ENCODE measurements at regions not wholly inside any gene's neighbourhood (a gene's known extent, or its start where the extent isn't known, plus 50 kb on each side); places are given as distances from the start of the nearest gene placed in this dataset.
A peak's percentile ranks its signal among the peaks of the same experiment; 100 is the strongest.

DNA sequence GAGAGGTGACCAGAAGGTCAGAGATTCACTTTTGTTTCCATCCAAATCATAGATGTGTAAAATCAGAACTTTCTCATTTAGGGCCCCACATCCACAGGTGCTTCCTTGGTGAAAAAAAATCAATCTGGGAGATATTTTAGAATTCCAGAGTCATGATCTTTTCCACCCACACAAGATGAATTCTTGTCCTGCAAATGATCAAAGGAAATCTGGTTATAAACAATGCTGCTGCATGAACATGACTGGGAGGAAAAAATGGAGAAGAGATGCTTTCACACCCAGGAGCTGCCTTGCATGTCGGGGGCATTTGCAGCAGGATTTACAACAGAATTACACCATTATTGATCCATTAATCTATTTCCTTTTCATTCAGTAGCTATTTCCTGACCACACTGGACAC is 106.5 kb upstream of the TMEM72 start:
- TF ChIP-seq, protein P1, sequence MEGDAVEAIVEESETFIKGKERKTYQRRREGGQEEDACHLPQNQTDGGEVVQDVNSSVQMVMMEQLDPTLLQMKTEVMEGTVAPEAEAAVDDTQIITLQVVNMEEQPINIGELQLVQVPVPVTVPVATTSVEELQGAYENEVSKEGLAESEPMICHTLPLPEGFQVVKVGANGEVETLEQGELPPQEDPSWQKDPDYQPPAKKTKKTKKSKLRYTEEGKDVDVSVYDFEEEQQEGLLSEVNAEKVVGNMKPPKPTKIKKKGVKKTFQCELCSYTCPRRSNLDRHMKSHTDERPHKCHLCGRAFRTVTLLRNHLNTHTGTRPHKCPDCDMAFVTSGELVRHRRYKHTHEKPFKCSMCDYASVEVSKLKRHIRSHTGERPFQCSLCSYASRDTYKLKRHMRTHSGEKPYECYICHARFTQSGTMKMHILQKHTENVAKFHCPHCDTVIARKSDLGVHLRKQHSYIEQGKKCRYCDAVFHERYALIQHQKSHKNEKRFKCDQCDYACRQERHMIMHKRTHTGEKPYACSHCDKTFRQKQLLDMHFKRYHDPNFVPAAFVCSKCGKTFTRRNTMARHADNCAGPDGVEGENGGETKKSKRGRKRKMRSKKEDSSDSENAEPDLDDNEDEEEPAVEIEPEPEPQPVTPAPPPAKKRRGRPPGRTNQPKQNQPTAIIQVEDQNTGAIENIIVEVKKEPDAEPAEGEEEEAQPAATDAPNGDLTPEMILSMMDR (IDR thresholded peaks at IDR 0.05; ENCODE audit: extremely low read depth, low read depth, low read length): no peak
- no peak overlapping the region for H2AFZ ChIP-seq (ENCODE audit: low read length)
- DNase-seq (ENCODE audit: insufficient read length, low spot score, missing footprints): no peak
- H3K9me3 ChIP-seq (ENCODE audit: low read depth, low read length): no peaks in the 10 kb centered on the region
- H3K4me3 ChIP-seq (ENCODE audit: insufficient read depth, low read length): no peak overlapping the region
- H4K20me1 ChIP-seq (ENCODE audit: insufficient read depth, low read length): no peaks in the 10 kb centered on the region
- peaks cover 21% of the 10 kb centered on the region for H3K4me1 ChIP-seq (ENCODE audit: insufficient read depth, low read length)
- H3K27me3 ChIP-seq (ENCODE audit: insufficient read depth, low read length): no peaks in the 10 kb centered on the region
- H3K36me3 ChIP-seq (ENCODE audit: insufficient read depth, low read length): no peaks in the 10 kb centered on the region
- H3K27ac ChIP-seq (ENCODE audit: low read depth, low read length): no peak overlapping the region
- no peaks in the 10 kb centered on the region for H3K79me2 ChIP-seq (ENCODE audit: insufficient read depth, low read length)
- H3K4me2 ChIP-seq (ENCODE audit: insufficient read depth, low read length): no peak overlapping the region

DNA sequence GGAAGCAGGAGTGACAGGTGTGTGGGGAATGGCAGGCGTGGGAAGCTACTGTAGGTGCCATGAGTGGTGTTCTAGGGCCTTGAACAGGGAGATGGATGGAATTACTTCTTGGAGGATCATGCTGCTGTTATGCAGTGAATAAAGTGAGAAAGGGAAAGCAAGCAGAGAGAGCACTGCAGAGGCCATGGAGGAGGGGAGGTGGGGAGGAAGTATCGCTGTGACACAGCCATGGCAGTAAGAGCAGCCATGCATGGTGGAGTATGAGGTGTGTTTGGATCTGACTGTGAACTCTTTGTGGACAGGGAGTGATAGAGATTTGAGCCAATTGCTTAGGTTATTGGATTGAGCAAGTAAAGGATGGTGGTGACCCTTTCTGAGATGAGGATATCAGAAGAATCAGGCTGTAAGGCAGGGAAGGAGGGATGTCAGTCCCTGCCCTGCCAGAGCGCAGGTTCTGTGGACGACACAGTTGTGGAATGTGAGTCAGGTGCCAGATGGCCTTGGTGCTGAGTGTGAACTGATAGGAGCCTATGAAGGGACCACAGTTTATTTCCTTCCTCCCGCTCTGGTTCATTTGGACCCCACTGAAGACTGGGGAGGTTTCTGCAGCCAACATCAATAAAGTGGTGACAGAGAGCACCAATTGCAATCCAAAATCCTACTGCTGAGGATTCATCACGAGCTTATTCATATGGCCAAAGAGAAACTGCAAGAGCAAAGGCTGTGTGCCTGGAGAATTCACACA is 105.5 kb upstream of the TMEM72 start:
- H3K9me3 ChIP-seq (ENCODE audit: low read depth, low read length): no peaks in the 10 kb centered on the region
- peaks cover 21% of the 10 kb centered on the region for H3K4me1 ChIP-seq (ENCODE audit: insufficient read depth, low read length)
- H3K36me3 ChIP-seq (ENCODE audit: insufficient read depth, low read length): no peaks in the 10 kb centered on the region
- H3K27ac ChIP-seq (ENCODE audit: low read depth, low read length): no peak overlapping the region
- TF ChIP-seq, protein P1 (IDR thresholded peaks at IDR 0.05; ENCODE audit: extremely low read depth, low read depth, low read length): no peak
- H3K27me3 ChIP-seq (ENCODE audit: insufficient read depth, low read length): no peaks in the 10 kb centered on the region
- H3K4me3 ChIP-seq (ENCODE audit: insufficient read depth, low read length): no peak overlapping the region
- no peaks in the 10 kb centered on the region for H3K79me2 ChIP-seq (ENCODE audit: insufficient read depth, low read length)
- peak overlapping the region; percentile 15 for H3K4me2 ChIP-seq (ENCODE audit: insufficient read depth, low read length)
- no peak for DNase-seq (ENCODE audit: insufficient read length, low spot score, missing footprints)
- H4K20me1 ChIP-seq (ENCODE audit: insufficient read depth, low read length): no peaks in the 10 kb centered on the region
- H2AFZ ChIP-seq (ENCODE audit: low read length): no peak overlapping the region

DNA sequence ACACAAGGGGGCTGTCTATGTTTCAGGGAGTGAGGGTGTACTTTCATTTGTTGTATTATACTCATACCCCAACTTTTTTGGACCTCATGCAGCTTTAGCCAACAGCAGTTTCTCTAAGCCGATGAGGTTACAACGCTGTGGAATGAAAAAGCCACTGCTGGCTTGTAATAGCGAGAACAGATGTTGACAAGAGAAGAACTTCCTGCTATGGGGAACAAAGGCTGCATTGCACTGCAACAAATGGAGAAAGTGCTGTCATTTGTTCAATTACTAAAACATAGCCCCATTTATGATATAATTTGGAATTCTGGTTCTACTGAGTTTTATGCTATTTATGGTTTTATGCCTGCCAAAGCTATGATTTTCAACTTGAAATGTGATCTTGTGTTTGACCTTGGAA is 104.2 kb upstream of the TMEM72 start:
- no peak overlapping the region for H3K27ac ChIP-seq (ENCODE audit: low read depth, low read length)
- no peak overlapping the region for H3K4me2 ChIP-seq (ENCODE audit: insufficient read depth, low read length)
- DNase-seq (ENCODE audit: insufficient read length, low spot score, missing footprints): no peak
- H3K27me3 ChIP-seq (ENCODE audit: insufficient read depth, low read length): no peaks in the 10 kb centered on the region
- H3K36me3 ChIP-seq (ENCODE audit: insufficient read depth, low read length): no peaks in the 10 kb centered on the region
- no peaks in the 10 kb centered on the region for H4K20me1 ChIP-seq (ENCODE audit: insufficient read depth, low read length)
- peaks cover 11% of the 10 kb centered on the region for H3K4me1 ChIP-seq (ENCODE audit: insufficient read depth, low read length)
- no peak overlapping the region for H3K4me3 ChIP-seq (ENCODE audit: insufficient read depth, low read length)
- no peaks in the 10 kb centered on the region for H3K9me3 ChIP-seq (ENCODE audit: low read depth, low read length)
- no peaks in the 10 kb centered on the region for H3K79me2 ChIP-seq (ENCODE audit: insufficient read depth, low read length)
- no peak overlapping the region for H2AFZ ChIP-seq (ENCODE audit: low read length)
- TF ChIP-seq, protein P1 (IDR thresholded peaks at IDR 0.05; ENCODE audit: extremely low read depth, low read depth, low read length): no peak

DNA sequence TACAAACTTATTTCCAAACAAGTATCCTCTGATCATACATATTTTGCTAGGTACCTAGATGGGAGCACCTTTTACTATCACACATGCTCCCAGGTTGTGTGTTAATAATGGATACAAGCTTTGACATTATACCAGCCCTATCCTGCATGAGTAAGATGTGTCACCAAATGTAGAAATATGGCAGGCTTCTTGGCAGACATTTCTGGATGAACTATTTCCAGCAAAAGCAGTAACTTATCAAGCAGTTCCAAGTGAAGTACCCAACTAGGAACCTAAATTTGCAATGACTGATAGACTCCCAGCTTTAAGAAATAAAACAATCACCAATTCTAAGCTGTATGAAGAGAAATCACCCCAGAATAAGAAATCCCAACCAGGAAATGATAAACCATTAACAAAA is 103.7 kb upstream of the TMEM72 start:
- Histone ChIP-seq H3K79me2 (ENCODE audit: insufficient read depth, low read length) (no peaks in the 10 kb centered on the region), H3K36me3 (ENCODE audit: insufficient read depth, low read length) (no peaks in the 10 kb centered on the region), H3K27ac (ENCODE audit: low read depth, low read length) (no peak overlapping the region), H3K4me1 (ENCODE audit: insufficient read depth, low read length) (peaks cover 7% of the 10 kb centered on the region), H3K4me3 (ENCODE audit: insufficient read depth, low read length) (no peak overlapping the region), H3K9me3 (ENCODE audit: low read depth, low read length) (no peaks in the 10 kb centered on the region), H4K20me1 (ENCODE audit: insufficient read depth, low read length) (no peaks in the 10 kb centered on the region), H2AFZ (ENCODE audit: low read length) (no peak overlapping the region), H3K4me2 (ENCODE audit: insufficient read depth, low read length) (no peak overlapping the region), H3K27me3 (ENCODE audit: insufficient read depth, low read length) (no peaks in the 10 kb centered on the region)
- no peak for DNase-seq (ENCODE audit: insufficient read length, low spot score, missing footprints)
- TF ChIP-seq, protein P1 (IDR thresholded peaks at IDR 0.05; ENCODE audit: extremely low read depth, low read depth, low read length): no peak
